AG09319 (cell line): ENCODE measurements at regions not wholly inside any gene's neighbourhood (a gene's known extent, or its start where the extent isn't known, plus 50 kb on each side); places are given as distances from the start of the nearest gene placed in this dataset.

Source experiments
- DNase-seq: peaks from one replicate; pipeline ENCODE4 v3.0.0-alpha.2; 2010; ENCODE audit warnings: low read depth; ENCODE audit errors: extremely low read depth
- CTCF ChIP-seq: IDR thresholded peaks from 2 replicates; pipeline ENCODE4 v1.5.1; 2011; ENCODE audit warnings: low read depth, mild to moderate bottlenecking, inconsistent platforms, low read length, moderate library complexity

GRCh38 chr12:63424671-63425070, 243.6 kb downstream of the DPY19L2 start:
- DNase-seq, result no peak
- TF ChIP-seq CTCF, result no peak

GRCh38 chr12:63423839-63424238, 244.5 kb downstream of the DPY19L2 start:
- DNase-seq, result no peak

GRCh38 chr12:63420206-63420644, 248.1 kb downstream of the DPY19L2 start:
- TF ChIP-seq CTCF, result peak; percentile 63
- DNase-seq, result peak; percentile 12

More at GRCh38 chr12:63423839-63424238, 244.5 kb downstream of the DPY19L2 start:
- no peak for TF ChIP-seq CTCF

GRCh38 chr12:63419154-63419553, 249.1 kb downstream of the DPY19L2 start:
- no peak for TF ChIP-seq CTCF
- no peak for DNase-seq

GRCh38 chr12:63416788-63417187, 251.5 kb downstream of the DPY19L2 start:
- TF ChIP-seq CTCF, result no peak
- no peak for DNase-seq

GRCh38 chr12:63415357-63415756, 252.9 kb downstream of the DPY19L2 start:
- no peak for TF ChIP-seq CTCF
- DNase-seq, result no peak

GRCh38 chr12:63410197-63410596, 258.1 kb downstream of the DPY19L2 start:
- no peak for TF ChIP-seq CTCF
- DNase-seq, result no peak
